H1 (cell line): ENCODE measurements at regions not wholly inside any gene's neighbourhood (a gene's known extent, or its start where the extent isn't known, plus 50 kb on each side); places are given as distances from the start of the nearest gene placed in this dataset.

Experiments used
- ATF2 ChIP-seq: IDR thresholded peaks from 2 replicates; pipeline ENCODE4 v1.6.1; 2012; ENCODE audit warnings: low read length, inconsistent platforms
- BACH1 ChIP-seq: IDR thresholded peaks from 2 replicates; pipeline ENCODE4 v1.6.1; 2012; ENCODE audit warnings: low read length, improper control_type of control experiment
- CTBP2 ChIP-seq: IDR thresholded peaks from 2 replicates; pipeline ENCODE4 v1.7.0; 2011; ENCODE audit warnings: borderline replicate concordance, mild to moderate bottlenecking, moderate library complexity, mixed read lengths, low read length; ENCODE audit not compliant: insufficient read depth, insufficient read length
- GTF2F1 ChIP-seq: IDR thresholded peaks from 2 replicates; pipeline ENCODE4 v1.6.1; 2012; ENCODE audit warnings: low read depth, low read length, improper control_type of control experiment, borderline replicate concordance
- NRF1 ChIP-seq: IDR thresholded peaks from 2 replicates; pipeline ENCODE4 v1.6.1; 2011; ENCODE audit warnings: mild to moderate bottlenecking, low read depth, low read length, improper control_type of control experiment
- SRF ChIP-seq: IDR thresholded peaks from 2 replicates; pipeline ENCODE4 v1.6.1; 2011; ENCODE audit warnings: mild to moderate bottlenecking, low read depth, low read length, moderate library complexity
- ZNF274 ChIP-seq: IDR thresholded peaks from 2 replicates; pipeline ENCODE4 v1.7.0; 2012; ENCODE audit warnings: low read length, borderline replicate concordance; ENCODE audit errors: extremely low read depth

- TF ChIP-seq ATF2 (no peak), ZNF274 (no peak), CTBP2 (no peak), SRF (no peak), NRF1 (no peak), BACH1 (no peak), GTF2F1 (no peak)
Measured at GRCh38 chr5:175216991-175217390, 227.0 kb downstream of the DRD1 start (continued).
